ENCODE measurements at regions not wholly inside any gene's neighbourhood (a gene's known extent, or its start where the extent isn't known, plus 50 kb on each side); places are given as distances from the start of the nearest gene placed in this dataset.
"Not testable (repeated sequence)": the region's sequence is repeated elsewhere in the genome, so short reads cannot be mapped to it uniquely, and the experiment has no call there.

DNA sequence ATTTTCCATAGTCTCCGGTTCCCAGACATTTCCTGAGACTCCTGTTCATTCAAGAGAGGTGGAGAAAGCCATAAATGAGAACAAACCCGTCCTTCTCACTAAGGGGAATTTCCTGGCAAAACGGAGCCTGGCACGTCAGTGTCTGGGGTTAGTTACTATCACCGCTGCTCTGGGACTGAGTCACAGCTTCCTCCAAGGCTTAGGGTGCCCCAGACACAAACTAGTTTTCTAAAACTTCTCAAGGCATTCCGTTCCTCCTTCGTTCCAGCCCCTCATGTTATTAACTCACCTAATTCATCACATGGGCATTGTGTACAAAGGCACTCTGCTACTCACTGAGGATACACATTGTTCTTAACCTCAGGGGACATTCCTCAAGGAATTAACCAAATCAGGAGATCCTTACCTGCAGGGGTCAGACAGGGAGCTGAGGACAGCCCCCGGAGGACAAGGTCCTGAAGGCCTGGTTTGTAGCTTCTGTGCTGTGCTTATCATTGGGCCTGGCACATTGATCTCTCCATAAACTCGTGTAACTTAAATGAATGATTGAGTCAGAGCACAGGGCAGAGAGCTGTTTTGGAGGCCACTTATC, 103.0 kb upstream of the KLF6 start:
- no peak for DNase-seq (ENCODE audit: low read depth in 4 of 4, low spot score in 3 of 4)

DNA sequence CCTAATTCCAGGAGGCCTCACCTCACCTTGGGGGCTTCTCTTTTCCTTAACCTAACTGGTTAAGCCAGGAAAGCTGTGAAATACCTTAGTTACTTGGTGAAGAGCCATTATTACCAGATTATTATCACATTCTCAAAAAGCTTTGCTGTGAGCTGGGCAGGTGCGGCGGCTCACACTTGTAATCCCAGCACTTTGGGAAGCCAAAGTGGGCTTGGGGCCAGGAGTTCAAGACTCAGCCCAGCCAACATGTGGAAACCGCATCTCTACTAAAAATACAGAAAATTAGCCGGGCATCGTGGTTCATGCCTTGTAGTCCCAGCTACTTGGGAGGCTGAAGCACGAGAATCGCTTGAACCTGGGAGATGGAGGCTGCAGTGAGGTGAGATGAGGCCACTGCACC, 102.4 kb upstream of the KLF6 start:
- DNase-seq (ENCODE audit: low read depth in 4 of 4, low spot score in 3 of 4) = no peak

DNA sequence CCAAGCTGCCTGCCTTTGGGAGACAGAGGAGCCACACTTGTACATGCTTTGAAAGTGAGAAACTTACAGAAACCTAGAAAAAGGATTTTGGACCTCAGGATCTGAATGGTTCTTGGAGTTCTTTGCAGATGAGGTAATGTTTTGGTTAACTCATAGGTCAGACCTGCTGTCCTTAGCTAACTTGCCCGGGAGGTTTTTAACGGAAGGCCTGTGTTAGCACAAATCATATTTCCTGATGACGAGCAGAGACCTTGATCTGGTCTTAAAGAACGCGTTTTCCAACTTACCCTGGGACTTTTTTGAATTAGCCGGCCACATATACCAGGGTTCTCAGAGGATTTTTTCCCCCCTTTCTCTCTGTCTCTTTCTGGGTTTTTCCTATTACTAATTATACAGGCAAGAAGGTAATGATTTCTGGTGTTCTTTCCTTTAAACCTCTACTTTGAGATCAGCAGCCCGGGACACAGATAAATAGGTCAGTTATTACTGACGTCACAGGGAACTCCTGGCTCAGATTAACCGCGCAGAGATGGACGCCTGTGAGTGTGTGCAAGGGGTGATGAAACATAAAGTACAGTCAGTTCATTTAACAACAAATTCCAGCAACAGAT, 101.7 kb upstream of the KLF6 start:
- DNase-seq (ENCODE audit: low read depth in 4 of 4, low spot score in 3 of 4) = peak in 3 of 4 donors; percentile 20 to 58 (median 43)

DNA sequence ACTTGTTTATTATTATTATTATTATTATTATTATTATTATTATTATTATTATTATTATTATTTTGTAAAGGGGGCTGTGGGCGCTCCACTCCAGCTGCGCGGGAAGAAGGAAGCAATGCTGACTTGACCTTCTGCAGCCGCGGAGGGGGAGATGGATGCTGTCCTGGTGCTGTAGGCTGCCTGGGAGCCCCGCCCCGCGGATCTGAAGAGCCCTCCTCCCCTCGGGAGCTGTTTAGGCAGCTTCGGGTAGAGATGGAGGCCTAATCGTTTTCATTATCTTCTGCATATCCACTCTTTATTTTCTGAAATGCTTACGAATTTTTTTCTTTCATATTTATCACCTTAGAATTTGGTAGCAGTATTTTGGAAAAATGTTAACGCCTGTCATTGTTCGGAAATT, 101.2 kb upstream of the KLF6 start:
- no peak for DNase-seq (ENCODE audit: low read depth in 4 of 4, low spot score in 3 of 4)

DNA sequence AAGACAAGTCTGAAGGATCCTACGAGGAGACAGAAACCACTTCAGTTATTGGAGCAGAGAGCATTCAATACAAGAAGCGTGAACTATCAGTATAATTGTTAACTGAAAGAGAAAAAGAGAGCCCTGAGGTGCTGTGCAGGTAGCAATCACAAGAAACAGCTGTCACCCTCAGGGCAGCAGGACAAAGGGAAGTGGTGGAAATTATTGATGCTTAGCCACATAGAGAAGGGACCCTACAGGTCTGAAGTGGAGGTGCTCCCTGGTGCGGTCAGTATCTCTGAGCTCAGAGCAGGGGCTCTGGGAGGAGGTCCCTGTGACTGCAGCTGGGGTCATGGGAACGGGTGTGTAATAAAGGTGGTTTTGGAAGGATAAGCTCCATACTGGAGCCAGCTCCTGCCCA, 97.8 kb upstream of the KLF6 start:
- DNase-seq (ENCODE audit: low read depth in 4 of 4, low spot score in 3 of 4) = no peak

DNA sequence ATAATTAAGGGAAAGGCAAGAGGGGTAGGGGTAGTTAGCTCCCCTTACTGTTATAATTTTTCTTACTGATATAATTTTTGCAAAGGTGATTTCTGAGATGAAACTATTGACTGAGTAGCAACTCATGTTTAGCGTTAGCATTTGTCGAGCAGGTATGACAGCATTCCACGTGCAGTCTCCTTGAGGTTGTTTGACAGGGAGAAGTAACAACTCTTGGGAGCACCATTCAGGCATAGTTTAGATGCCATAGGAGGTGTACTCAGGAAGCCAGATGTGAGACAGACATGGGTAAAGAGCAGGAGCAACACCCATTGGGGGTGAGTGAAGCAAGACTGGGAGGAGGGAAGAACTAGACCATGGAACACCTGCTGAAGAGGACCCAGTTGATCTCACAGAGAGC, 96.6 kb upstream of the KLF6 start:
- DNase-seq (ENCODE audit: low read depth in 4 of 4, low spot score in 3 of 4) = no peak

DNA sequence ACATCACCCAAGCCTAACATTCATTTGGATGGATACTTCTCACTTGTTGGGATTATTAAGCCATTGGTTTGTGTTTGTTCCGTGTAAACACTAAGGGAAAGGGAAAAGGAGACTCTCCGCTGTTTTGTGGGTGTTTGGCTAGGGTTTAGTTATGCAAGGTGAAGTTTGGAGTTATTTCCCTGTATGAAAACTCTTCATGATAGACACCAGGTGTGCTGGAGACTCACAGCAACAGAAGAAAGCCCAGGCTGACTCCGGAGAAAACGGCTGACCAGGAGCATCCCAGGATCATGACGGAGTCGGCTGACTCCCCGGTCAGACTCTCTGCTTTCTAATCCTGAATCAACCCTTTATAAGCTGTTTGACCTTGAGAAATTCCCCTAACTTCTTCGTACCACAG, 94.1 kb upstream of the KLF6 start:
- DNase-seq (ENCODE audit: low read depth in 4 of 4, low spot score in 3 of 4) = no peak

DNA sequence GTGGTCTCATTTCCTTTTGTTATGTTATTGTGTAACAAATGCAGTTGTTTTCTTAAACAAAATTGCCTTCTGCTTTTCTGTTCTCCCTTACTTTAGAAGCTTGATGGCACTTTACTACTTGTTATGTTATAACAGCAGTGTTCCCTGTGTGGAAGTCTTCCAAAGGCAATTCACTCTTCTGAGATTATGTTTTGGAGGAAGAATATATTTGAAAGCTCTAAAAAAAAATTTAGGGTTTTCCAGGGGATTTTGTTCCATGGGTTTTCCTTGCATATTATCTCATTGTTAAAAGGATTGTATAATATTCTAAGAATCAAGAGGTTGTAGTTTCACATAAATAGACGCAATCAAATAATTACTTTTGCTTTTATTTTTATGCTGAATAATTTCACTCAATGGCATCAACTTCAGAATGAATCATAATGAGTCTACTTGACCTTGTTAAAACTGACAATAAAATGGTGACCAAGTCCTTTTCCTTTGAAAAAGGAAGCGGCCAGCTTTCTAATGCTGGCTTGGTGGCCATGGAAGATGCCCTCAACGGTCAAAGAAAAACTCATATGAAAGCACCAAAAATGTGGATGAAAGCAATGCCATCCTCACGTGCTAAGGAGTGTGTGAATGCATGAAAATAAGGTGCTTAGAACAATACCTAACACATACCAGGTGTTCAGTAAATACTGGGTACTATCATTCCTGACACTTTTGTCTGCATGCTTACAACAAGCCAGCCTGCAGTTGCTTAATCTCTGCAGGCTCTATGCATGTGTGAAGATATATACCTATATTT, 92.4 kb upstream of the KLF6 start:
- DNase-seq (ENCODE audit: low read depth in 4 of 4, low spot score in 3 of 4) = no peak

DNA sequence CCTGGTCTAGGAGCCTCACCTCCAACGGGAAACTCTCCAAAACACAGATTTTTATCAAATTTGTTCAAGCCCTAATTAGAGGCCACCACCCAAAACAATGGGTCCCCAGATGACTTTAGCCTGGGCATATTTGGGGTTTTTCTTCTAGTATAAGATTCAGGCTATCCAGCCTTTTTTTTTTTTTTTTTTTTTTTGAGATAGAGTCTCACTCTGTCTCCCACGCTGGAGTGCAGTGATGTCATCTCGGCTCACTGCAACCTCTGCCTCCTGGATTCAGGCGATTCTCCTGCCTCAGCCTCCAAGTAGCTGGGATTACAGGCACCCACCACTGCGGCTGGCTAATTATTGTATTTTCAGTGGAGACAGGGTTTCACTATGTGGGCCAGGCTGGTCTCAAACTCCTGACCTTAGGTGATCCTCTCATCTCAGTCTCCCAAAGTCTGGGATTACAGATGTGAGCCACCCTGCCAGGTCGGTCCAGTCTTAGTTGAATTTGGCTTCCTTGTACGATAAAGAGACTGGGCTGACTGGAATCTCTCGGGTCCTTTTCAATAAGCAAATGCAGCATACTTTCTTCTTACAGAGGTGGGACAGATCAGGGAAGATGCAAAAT, 91.4 kb upstream of the KLF6 start:
- DNase-seq (ENCODE audit: low read depth in 4 of 4, low spot score in 3 of 4) = no peak

DNA sequence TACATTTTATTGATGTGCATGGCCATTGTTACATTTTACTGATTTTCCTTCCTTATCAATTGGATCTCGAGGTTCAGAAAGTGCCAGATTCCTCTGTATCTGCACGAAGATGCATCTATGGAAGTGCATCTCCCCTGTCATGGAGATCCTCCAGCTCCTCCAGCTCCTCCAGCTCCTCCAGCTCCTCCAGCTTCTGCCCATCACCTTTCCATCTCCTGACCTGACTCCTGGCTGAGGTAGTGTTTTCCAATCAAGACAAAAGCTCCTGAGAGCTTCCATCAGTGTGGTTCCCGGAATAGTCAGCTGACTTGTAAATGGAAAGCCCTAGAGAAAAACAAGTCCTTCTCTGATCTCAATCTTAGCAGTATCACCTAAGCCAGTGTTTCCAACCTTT, 90.8 kb upstream of the KLF6 start:
- DNase-seq (ENCODE audit: low read depth in 4 of 4, low spot score in 3 of 4) = no peak

DNA sequence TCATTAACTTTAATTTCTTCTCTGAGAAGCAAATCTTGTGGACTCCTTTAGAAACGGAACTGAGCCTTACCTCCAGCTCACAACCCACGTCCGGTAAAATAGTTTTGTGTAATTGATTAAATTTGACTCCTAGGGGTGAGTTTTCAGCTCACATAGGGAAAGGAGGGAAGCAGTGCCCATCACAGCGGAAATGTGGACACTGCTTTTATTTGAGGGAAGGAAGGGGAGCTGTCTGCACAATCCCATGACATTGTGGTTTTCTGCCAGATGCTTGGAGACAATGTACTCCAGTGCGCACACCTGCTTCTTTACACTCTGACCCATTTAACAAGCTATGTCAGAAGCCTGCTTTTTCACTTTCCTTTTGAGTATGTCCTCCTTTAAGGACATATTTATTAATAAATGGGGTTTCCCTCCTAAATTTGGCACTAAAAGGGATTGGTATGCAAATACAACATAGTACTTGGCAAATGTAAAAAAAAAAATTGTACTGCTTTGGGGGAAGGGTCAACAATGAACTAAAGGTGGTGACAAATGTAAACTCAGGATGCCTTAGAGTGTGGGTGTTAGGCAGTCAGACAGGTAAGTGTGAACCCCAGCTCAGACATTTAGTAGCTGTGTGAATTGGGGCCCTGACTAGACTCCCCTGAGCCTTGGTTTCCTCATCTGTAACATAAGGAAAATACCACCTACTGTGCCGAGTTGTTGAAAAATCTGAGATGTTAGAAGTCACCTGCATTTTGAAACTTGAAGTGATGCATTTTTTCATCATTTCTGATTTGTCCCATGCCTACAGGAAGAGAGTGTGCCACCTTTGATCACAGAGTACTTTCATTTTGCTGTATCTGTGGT, 90.2 kb upstream of the KLF6 start:
- no peak for DNase-seq (ENCODE audit: low read depth in 4 of 4, low spot score in 3 of 4)

DNA sequence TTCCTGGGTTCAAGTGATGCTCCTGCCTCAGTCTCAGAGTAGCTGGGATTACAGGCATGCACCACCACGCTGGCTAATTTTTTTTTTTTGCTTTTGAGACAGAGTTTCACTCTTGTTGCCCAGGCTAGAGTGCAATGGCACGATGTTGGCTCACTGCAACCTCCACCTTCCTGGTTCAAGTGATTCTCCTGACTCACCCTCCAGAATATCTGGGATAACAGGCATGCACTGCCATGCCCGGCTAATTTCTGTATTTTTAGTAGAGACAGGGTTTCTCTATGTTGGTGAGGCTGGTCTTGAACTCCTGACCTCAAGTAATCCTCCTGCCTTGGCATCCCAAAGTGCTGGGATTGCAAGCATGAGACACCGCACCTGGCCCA, 89.6 kb upstream of the KLF6 start:
- not testable (repeated sequence) for DNase-seq (ENCODE audit: low read depth in 4 of 4, low spot score in 3 of 4)

DNA sequence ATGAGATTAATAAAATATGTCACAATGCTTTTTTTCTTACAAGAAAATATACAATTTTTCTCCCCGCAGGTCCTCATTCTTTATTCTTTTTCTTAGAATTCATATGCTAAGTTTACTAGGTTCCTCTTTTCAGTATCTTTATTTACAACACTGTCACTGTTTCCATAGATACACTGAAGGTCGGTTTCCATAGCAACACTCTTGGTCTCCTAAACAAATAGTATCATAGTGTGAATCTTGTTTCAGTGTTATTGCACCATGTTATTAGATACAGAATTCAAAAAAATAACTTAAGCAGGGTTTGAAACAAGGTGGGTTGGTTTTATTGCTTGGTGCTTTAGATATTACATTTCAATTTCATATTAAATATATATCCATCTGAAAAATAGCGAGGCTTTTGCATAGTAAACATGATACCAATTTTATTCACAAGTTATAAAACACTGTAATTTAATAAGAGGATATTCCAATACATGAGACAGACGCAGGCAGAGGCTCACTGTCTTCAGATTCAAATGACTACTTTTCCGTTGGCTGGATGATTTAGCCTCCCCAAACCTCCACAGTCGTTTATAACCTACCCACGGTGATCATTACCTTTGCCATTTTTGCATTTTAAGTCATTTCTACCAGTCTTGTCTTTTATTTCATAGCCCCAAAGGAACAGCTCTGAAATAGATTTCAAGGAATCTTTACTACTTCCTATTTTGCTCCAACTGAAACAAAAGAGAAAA, 88.9 kb upstream of the KLF6 start:
- peak in 1 of 4 donors; percentile 25 for DNase-seq (ENCODE audit: low read depth in 4 of 4, low spot score in 3 of 4)

DNA sequence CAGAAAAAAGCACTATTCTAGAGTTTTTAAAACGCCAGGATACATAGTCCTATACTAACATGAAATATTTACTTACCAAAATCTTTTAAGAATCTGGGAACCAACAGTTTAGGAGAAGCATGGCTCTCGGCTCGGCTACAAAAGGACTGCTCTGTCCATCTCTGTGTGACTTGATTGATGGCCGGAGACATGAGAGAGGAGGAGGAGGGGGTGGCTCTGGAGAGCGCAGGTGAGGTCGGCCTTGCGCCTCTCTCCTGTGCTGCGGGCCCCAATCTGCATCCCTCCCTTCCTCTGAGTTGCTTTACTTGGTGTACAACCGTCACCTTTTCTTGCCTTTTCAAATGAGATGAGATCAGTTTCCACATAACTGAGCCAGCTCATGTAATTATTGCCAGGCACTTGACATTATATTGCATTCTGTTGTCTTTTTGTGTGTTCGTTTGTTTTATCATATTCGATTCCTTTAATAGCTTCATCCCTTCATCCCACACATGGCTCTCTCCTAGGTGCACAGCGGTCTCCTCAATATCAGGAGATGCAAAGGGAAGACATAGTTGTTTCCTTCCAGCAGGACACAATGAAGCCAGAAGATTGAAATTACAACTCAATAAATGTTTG, 87.8 kb upstream of the KLF6 start:
- no peak for DNase-seq (ENCODE audit: low read depth in 4 of 4, low spot score in 3 of 4)

DNA sequence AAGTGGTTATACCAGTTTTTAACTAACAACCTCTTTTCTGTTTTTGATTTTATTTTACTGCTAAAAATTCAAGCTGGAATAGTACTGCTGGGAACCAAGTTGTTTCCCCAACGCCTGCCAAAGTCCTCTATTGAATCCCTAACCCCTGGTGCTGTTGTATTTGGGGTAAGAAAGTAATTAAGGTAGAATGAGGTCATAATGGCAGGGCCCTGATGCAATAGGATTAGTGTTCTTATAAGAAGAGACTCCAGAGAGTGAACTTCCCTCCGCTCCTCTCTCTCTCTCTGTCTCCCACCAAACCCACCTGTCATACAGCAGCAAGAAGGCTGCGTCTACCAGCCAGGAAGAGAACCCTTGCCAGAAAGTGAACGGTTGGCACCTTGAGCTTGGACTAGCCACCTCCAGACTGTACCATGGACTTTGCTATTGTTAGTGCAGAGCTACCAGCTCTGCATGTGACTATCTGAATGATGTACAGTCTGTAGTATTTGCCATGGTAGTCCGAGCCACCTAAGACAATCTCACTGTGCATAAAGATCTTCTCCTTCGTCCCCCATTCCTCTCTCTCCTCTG, 86.5 kb upstream of the KLF6 start:
- DNase-seq (ENCODE audit: low read depth in 4 of 4, low spot score in 3 of 4) = no peak

DNA sequence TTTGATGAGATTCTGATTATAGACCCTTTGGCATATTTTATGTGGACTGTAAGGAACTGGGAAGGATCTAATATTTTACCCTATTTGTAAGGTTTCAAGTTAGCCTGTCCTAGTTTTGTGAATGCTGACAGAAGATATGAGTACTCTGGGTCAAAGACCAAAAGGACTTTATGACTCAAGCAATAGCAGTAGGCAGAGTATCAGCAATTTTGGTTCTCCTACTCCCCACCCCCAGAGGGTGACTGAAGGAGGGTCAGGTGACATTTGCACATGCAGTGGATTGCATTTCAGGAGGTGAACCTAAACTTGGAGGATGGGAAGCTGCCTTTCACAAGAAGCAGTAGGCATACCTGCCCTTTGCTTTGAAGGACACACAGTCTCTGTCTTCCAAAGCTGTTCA, 84.0 kb upstream of the KLF6 start:
- DNase-seq (ENCODE audit: low read depth in 4 of 4, low spot score in 3 of 4) = no peak

DNA sequence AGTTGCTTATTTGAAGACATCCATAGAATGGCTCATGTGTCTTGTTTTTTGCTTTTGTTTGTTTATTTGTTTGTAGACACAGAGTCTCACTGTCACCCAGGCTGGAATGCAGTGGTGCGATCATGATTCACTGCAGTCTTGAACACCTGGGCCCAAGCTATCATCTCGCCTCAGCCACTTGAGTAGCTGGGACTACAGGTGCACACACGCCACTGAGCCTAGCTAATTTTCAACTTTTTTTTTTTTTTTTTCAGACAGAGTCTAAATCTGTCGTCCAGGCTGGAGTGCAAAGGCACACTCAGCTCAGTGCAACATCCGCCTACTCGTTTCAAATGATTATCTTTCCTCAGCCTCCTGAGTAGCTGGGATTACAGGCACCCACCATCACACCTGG, 83.3 kb upstream of the KLF6 start:
- DNase-seq (ENCODE audit: low read depth in 4 of 4, low spot score in 3 of 4) = no peak

DNA sequence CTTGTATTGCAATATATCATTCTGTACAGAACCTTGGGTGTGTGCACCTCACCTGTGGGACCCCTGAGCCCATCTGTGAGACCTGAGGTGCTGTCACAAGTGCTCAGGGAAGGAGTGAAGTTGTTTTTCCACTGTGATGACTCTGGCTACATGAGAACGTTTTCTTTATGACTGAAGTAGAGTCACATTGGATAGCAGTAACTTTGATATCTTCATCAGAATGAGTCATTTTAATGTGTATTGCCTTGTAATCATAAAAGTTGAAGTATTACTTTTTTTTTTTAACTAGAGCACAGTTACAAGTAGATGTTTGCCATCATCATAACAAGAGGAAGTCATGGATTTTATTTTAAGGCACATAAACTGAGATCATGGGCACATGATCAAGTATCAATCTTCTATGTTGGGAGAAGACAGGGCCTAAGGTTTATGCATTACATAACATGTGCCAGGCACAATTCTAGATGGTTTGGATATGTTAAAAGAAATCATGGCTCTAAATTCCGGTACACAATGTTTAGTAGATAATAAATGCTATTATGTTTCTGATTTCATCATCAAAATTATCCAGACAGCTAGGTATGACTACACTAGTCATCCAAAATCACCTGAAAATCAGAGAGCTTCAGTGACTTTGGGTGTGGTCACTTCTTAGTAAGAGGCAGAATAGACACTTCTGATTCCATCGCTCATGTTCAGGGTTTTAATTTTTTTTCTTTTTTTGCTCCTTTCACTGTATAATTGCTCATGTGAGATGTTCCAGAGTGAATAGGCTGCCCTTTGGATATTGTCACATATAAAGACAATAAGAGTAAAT, 82.7 kb upstream of the KLF6 start:
- DNase-seq (ENCODE audit: low read depth in 4 of 4, low spot score in 3 of 4) = no peak

DNA sequence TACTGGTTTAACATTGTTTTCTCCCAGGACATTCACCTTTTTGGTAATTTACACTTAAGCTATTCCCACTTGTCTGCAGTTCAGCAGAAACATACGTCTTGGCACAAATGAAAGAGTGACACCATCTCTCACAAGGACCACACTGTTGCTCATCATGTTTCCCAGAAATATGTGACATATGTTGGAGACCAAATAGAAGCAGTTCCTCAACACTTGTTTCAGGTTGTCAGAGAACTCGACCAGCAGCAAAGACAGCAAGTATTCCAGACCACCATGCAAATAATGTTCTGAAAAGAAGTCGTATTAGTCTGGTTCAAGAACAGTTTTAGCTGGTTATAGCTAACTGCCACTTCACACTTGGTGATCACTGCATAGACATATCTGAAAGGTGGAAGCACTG, 81.3 kb upstream of the KLF6 start:
- no peak for DNase-seq (ENCODE audit: low read depth in 4 of 4, low spot score in 3 of 4)
